ENCODE measurements at regions not wholly inside any gene's neighbourhood (a gene's known extent, or its start where the extent isn't known, plus 50 kb on each side); places are given as distances from the start of the nearest gene placed in this dataset.

- Histone ChIP-seq H3K27me3 (peaks cover 0 to 34% (median 0%) of the 10 kb centered on the region in 4 donors), H3K4me3 (no peak overlapping the region), H3K4me1 (peaks cover 0 to 3% (median 0%) of the 10 kb centered on the region in 4 donors), H3K9me3 (no peaks in the 10 kb centered on the region), H3K27ac (replicated peaks in 1 of 4) (no peak overlapping the region), H3K36me3 (no peaks in the 10 kb centered on the region)
- TF ChIP-seq, protein P1, sequence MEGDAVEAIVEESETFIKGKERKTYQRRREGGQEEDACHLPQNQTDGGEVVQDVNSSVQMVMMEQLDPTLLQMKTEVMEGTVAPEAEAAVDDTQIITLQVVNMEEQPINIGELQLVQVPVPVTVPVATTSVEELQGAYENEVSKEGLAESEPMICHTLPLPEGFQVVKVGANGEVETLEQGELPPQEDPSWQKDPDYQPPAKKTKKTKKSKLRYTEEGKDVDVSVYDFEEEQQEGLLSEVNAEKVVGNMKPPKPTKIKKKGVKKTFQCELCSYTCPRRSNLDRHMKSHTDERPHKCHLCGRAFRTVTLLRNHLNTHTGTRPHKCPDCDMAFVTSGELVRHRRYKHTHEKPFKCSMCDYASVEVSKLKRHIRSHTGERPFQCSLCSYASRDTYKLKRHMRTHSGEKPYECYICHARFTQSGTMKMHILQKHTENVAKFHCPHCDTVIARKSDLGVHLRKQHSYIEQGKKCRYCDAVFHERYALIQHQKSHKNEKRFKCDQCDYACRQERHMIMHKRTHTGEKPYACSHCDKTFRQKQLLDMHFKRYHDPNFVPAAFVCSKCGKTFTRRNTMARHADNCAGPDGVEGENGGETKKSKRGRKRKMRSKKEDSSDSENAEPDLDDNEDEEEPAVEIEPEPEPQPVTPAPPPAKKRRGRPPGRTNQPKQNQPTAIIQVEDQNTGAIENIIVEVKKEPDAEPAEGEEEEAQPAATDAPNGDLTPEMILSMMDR (IDR thresholded peaks at IDR 0.05), result no peak
- no peak for TF ChIP-seq POLR2A (IDR thresholded peaks at IDR 0.05; ENCODE audit: low read depth)
- no peak for TF ChIP-seq POLR2AphosphoS5 (IDR thresholded peaks at IDR 0.05)
- TF ChIP-seq EP300 (IDR thresholded peaks at IDR 0.05), result no peak
- WGBS, result 52% methylated on average over 14 of the region's 21 CpGs
- intact Hi-C loops (cut with DNase I), result no loop called here
- DNase-seq (ENCODE audit: extremely low spot score), result no peak
These were observed 91.1 kb upstream of the B3GAT1 start for GRCh38 chr11:134503100-134503499.

GRCh38 chr11:134502153-134502550 lies 90.1 kb upstream of the B3GAT1 start:
- Histone ChIP-seq H3K9me3 (no peaks in the 10 kb centered on the region), H3K4me3 (no peak overlapping the region), H3K36me3 (no peaks in the 10 kb centered on the region), H3K27ac (replicated peaks in 1 of 4) (no peak overlapping the region), H3K4me1 (peaks cover 0 to 3% (median 0%) of the 10 kb centered on the region in 4 donors), H3K27me3 (peaks cover 0 to 34% (median 0%) of the 10 kb centered on the region in 4 donors)
- no peak for DNase-seq (ENCODE audit: extremely low spot score)
- TF ChIP-seq EP300 (IDR thresholded peaks at IDR 0.05) (no peak), POLR2A (IDR thresholded peaks at IDR 0.05; ENCODE audit: low read depth) (no peak), POLR2AphosphoS5 (IDR thresholded peaks at IDR 0.05) (no peak)
- TF ChIP-seq, protein P1 (IDR thresholded peaks at IDR 0.05), result no peak
- intact Hi-C loops (cut with DNase I), result no loop called here
- 78% methylated on average over 4 of the region's 5 CpGs for WGBS

DNA sequence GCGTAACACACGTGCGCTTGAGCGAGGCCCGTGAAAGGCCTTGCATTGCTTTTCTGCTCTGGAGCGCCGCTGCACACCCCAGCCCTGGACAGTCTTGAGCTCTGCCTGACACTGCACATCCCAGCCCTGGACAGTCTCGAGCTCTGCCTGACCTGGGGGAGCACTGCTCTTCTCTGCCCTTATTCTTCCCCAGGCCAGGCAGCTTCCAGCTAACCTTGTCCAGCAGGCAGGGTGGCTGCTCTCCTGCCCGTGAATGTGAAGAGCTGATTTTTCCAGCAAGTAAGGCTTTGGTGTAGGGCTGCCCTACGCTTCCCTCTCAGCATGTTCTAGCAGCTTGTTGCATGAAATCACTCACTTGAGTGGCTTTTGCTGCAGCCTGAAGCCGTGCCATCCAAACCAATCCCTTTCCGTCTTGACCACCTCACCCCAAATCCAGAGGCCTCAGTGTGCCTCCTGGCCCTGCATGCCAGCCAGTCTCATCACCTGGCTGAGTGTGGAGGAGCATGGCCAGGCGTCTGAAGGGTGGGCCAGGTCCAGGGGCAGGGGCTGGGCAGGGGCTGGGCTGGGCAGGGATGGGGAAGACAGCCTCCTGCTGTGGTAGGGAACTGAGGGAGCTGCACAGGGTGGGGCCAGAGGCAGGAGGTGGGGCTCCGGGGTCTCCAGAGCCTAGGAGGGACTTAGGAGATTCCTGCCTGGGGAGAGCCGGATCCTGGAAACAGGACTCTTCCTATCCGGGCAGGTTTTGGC lies 89.5 kb upstream of the B3GAT1 start:
- Histone ChIP-seq H3K27ac (replicated peaks in 1 of 4) (no peak overlapping the region), H3K36me3 (no peaks in the 10 kb centered on the region), H3K4me3 (no peak overlapping the region), H3K4me1 (peaks cover 0 to 3% (median 0%) of the 10 kb centered on the region in 4 donors), H3K27me3 (peaks cover 0 to 34% (median 0%) of the 10 kb centered on the region in 4 donors), H3K9me3 (peaks cover 0 to under 1% (median 0%) of the 10 kb centered on the region in 4 donors)
- no peak for DNase-seq (ENCODE audit: extremely low spot score)
- WGBS, result 88% methylated on average over 15 of the region's 16 CpGs
- intact Hi-C loops (cut with DNase I), result no loop called here
- TF ChIP-seq, protein P1 (IDR thresholded peaks at IDR 0.05), result no peak
- TF ChIP-seq POLR2A (IDR thresholded peaks at IDR 0.05; ENCODE audit: low read depth) (no peak), POLR2AphosphoS5 (IDR thresholded peaks at IDR 0.05) (no peak), EP300 (IDR thresholded peaks at IDR 0.05) (no peak)

GRCh38 chr11:134500621-134501020 lies 88.6 kb upstream of the B3GAT1 start:
- no peak for DNase-seq (ENCODE audit: extremely low spot score)
- WGBS, result 80% methylated on average over 8 of the region's 8 CpGs
- intact Hi-C loops (cut with DNase I), result no loop called here
- Histone ChIP-seq H3K4me1 (peaks cover 0 to 3% (median 0%) of the 10 kb centered on the region in 4 donors), H3K36me3 (no peaks in the 10 kb centered on the region), H3K4me3 (no peak overlapping the region), H3K27me3 (peaks cover 0 to 34% (median 0%) of the 10 kb centered on the region in 4 donors), H3K27ac (replicated peaks in 1 of 4) (no peak overlapping the region), H3K9me3 (peaks cover 0 to 6% (median 0%) of the 10 kb centered on the region in 4 donors)
- no peak for TF ChIP-seq POLR2A (IDR thresholded peaks at IDR 0.05; ENCODE audit: low read depth)

GRCh38 chr11:134499990-134500389 lies 87.9 kb upstream of the B3GAT1 start:
- H3K27ac ChIP-seq (replicated peaks in 1 of 4), result no peak overlapping the region
- H3K27me3 ChIP-seq, result peaks cover 0 to 34% (median 0%) of the 10 kb centered on the region in 4 donors
- DNase-seq (ENCODE audit: extremely low spot score), result no peak
- H3K4me1 ChIP-seq, result peaks cover 0 to 3% (median 0%) of the 10 kb centered on the region in 4 donors
- H3K4me3 ChIP-seq, result no peak overlapping the region
- no peak for TF ChIP-seq POLR2AphosphoS5 (IDR thresholded peaks at IDR 0.05)
- no peak for TF ChIP-seq EP300 (IDR thresholded peaks at IDR 0.05)
- no peak for TF ChIP-seq POLR2A (IDR thresholded peaks at IDR 0.05; ENCODE audit: low read depth)
- TF ChIP-seq, protein P1 (IDR thresholded peaks at IDR 0.05), result no peak
- intact Hi-C loops (cut with DNase I), result no loop called here
- H3K9me3 ChIP-seq, result peaks cover 0 to 6% (median under 1%) of the 10 kb centered on the region in 4 donors
- WGBS, result 90% methylated on average over 8 of the region's 8 CpGs
- H3K36me3 ChIP-seq, result no peaks in the 10 kb centered on the region

All from esophagus muscularis mucosa (tissue), 4 donors.